K562 (cell line): ENCODE measurements at regions not wholly inside any gene's neighbourhood (a gene's known extent, or its start where the extent isn't known, plus 50 kb on each side); places are given as distances from the start of the nearest gene placed in this dataset.

Source experiments
- FOXK1 ChIP-seq: sonication (generic); formaldehyde crosslinking; IDR thresholded peaks from 2 replicates; pipeline ENCODE4 v1.8.0; 2022; ENCODE audit warnings: missing genetic modification reagents, mild to moderate bottlenecking, borderline replicate concordance
- SIN3A ChIP-seq, 2 experiments: fragments of 150-350 bp in 1 of 2; IDR thresholded peaks; 2 replicates each; pipeline ENCODE4 v1.6.1; 2011 to 2016; ENCODE audit warnings: borderline replicate concordance in 2 of 2, low read depth in 2 of 2, low read length in 2 of 2, mild to moderate bottlenecking in 2 of 2, moderate library complexity in 2 of 2; ENCODE audit not compliant: control insufficient read depth in 1 of 2
- ZNF75A ChIP-seq: fragments of 450-650 bp; formaldehyde crosslinking; IDR thresholded peaks from 2 replicates; pipeline ENCODE4 v1.4.0; 2020; ENCODE audit warnings: mild to moderate bottlenecking

DNA sequence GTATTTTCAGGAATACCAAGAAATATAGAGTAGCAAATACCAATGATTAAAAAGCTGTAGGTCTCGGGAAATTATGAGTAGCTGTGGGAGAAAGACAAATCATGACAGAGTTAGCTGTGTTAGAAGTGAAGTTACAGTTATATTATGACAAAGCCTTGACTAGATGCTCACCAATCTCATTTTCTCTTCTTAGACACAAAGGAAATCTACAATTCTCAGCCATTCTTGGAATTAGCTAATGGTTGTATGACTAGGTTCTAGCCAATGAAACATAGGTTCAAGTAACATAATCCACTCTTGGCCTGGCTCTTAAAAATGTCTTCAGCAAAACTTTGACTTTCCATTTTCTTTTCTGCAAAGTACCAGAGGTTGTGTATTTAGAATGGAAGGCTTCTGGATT, 228.8 kb upstream of the MTPN start:
- TF ChIP-seq ZNF75A (CRISPR knock-in tag) (no peak), SIN3A (IDR thresholded peaks at IDR 0.05; ENCODE audit: borderline replicate concordance in 2 of 2, control insufficient read depth in 1 of 2, low read depth in 2 of 2, low read length in 2 of 2) (no peak), FOXK1 (CRISPR knock-in tag) (no peak)
